GM10266 (cell line): ENCODE measurements at regions not wholly inside any gene's neighbourhood (a gene's known extent, or its start where the extent isn't known, plus 50 kb on each side); places are given as distances from the start of the nearest gene placed in this dataset.

Experiments used
- DNase-seq: peaks from one replicate; pipeline ENCODE4 v3.0.0; 2012; ENCODE audit errors: extremely low spot score
- TF ChIP-seq, protein P1 (sequence below): IDR thresholded peaks from 2 replicates; pipeline ENCODE4 v1.5.1; 2012; ENCODE audit warnings: mild to moderate bottlenecking, low read depth; ENCODE audit not compliant: control insufficient read depth, insufficient read depth; ENCODE audit errors: missing control alignments

DNA sequence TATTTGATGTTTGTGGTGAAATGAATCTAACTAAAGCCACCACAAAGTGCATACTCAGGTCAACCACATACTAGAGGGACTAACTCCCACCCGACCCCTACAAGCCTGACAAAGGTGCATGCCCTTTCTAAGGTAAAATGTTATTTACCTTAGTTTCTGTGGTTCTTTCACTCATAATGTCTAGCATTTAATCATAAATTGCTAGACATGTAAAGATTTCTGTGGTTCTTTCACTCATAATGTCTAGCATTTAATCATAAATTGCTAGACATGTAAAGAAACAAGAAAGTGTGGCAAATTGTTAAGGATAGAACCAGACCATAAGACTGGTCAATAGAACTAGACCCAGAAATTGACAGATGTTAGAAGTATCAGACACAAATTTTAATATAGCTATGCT is 193.0 kb upstream of the PBX1 start:
- TF ChIP-seq, protein P1, sequence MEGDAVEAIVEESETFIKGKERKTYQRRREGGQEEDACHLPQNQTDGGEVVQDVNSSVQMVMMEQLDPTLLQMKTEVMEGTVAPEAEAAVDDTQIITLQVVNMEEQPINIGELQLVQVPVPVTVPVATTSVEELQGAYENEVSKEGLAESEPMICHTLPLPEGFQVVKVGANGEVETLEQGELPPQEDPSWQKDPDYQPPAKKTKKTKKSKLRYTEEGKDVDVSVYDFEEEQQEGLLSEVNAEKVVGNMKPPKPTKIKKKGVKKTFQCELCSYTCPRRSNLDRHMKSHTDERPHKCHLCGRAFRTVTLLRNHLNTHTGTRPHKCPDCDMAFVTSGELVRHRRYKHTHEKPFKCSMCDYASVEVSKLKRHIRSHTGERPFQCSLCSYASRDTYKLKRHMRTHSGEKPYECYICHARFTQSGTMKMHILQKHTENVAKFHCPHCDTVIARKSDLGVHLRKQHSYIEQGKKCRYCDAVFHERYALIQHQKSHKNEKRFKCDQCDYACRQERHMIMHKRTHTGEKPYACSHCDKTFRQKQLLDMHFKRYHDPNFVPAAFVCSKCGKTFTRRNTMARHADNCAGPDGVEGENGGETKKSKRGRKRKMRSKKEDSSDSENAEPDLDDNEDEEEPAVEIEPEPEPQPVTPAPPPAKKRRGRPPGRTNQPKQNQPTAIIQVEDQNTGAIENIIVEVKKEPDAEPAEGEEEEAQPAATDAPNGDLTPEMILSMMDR = no peak
- no peak for DNase-seq

DNA sequence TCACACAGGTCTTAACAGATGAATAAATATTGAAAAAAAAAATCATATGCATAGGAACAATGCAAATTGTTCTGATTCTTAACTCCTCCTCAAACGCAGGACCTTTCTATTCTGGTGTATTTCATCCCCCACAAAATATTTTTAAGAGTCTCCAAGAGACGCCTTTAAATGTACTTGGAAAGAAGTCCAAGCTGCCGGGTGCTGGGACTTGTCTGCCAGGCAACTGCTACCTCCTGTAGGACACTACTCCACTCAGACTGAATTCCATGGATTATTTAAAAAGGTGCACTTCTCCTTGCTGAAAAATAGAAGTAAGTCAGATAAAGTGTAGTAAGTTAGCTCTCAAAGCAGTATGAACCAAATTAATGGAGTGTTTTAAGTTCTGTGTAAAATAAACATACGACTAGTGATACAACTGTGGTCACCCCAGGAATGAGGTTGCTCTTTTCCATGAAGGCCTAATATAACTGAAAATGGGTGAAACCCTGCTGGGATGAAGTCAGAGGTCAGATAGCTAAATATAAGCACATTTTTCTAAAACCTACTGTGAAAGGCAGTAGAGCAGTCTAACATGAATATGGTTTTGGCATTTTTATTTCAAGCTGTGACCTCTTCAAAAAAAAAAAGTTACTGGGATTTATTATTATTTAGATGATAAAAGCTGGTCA is 189.2 kb upstream of the PBX1 start:
- TF ChIP-seq, protein P1 = no peak
- no peak for DNase-seq

DNA sequence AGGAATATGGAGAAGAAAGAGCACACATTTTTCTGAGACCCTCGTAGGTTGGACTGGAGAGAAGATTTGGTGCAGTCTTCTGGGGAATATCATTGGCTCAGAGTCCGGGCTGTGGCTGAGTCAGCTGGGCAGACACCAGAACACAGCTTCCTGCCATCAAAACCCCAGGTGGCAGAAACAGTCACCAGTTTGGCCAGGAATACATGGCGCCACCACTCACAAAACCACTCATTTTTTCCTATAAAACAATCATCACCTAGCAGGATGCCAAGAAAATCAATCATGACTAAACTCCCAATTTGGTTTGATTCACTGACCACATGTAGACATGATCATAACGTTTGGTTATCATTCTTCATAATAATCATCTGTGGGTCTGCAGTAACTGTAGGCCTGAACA is 178.1 kb upstream of the PBX1 start:
- TF ChIP-seq, protein P1 = no peak
- DNase-seq = no peak

DNA sequence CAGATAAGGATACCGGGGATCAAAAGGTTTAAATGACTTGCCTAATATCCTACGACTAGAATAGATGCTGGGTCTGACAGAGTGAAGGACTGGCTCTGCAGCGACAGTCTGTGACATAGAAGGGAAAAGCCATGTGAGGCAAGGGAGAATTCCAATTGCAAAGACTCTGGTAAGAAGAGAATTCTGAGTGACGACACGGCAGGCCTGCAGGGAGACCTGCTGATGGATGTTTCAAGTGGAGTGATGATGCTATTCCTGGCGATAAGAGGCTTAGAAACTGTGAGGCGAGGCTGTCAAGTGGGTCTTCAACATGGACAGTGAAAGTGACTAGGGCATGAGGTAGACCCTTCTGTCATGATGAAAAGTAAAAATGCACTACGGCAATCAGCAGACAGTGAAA is 176.6 kb upstream of the PBX1 start:
- TF ChIP-seq, protein P1 = no peak

DNA sequence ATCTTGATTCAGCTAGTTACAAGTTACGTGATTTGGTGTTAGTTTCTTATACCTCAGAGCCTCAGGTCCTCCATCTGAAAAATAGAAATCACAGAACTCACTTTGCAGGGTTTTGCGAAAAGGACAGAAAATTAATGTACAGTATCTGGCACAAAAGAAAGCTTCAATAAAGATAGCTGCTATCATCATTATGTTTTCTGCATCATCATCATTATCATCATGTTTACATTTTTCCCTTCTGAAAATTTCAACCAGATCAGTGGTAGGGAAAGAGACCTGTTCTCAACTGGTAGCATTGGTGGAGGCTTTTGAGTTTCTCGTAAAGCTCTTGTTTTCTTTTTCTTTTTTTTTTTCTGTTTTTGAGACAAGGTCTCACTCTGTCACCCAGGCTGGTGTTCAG is 174.7 kb upstream of the PBX1 start:
- TF ChIP-seq, protein P1 = no peak
- DNase-seq = no peak

More for the DNA sequence above, 176.6 kb upstream of the PBX1 start:
- no peak for DNase-seq

DNA sequence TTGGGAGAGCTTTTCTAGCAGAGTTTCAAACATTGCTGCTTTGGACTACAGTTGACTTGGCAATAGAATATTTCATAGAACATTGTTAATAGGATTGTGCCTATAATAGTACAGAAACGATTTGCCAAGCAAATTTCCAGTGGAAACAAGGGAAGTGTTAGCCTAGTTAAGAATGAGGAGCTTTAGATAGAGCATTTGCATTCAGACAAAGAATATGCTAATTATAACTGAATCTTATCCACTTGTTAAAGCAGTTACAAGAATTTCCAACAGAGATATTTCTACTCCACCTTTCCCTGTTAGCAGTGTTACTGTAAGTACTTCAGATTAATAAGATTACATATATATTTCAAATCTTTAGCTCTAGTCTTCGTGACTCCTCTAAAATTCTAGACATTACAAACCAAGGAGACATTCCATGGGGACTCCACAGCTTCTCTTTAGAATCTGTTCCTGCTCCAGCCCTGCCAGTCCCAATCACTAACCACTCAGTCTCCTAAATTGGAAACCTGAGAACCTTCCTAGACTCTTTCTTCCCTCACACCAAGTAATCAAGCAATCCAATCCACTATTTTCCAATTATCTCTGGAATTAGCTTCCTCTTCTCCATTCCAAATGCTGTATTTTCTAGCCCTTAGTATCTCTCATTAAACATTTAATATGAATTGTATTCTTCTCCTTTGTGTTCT is 141.8 kb upstream of the PBX1 start:
- TF ChIP-seq, protein P1 = no peak
- no peak for DNase-seq

DNA sequence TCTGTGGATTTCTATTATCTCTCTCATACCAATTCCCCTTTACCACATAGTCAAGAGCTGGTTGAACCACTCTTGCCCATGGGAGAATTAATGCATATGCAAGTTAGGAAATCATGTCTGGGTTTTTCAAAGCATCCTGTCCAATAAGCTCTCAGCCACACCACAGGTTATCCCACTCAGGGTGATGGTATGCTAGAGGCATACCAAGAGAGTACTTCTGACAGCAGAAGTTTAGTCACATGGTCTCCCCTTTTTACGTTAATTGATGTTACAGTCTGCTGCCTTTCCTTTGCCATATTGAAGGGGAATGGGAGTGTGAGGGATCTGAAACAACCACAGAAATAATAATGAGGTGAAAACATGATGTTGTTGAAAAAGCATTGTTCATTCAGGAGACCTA is 135.8 kb upstream of the PBX1 start:
- no peak for DNase-seq
- TF ChIP-seq, protein P1 = no peak
